Adipocyte (in vitro differentiated cells): ENCODE measurements at regions not wholly inside any gene's neighbourhood (a gene's known extent, or its start where the extent isn't known, plus 50 kb on each side); places are given as distances from the start of the nearest gene placed in this dataset.

Experiments used
- DNase-seq: peaks from one replicate; pipeline ENCODE4 v3.0.0-alpha.2; 2015; ENCODE audit warnings: low read depth
- H3K27me3 ChIP-seq: replicated peaks from 2 replicates; pipeline ENCODE4 v1.7.0; 2013; ENCODE audit warnings: mild to moderate bottlenecking, low read length, moderate library complexity; ENCODE audit not compliant: control insufficient read depth, insufficient read depth
- H3K36me3 ChIP-seq: 2 replicates; pipeline ENCODE4 v1.7.0; 2013; ENCODE audit warnings: low read length, mild to moderate bottlenecking, moderate library complexity; ENCODE audit not compliant: control insufficient read depth, insufficient read depth, severe bottlenecking
- H3K4me1 ChIP-seq: 2 replicates; pipeline ENCODE4 v1.7.0; 2013; ENCODE audit warnings: mild to moderate bottlenecking, low read length, moderate library complexity; ENCODE audit not compliant: control insufficient read depth, insufficient read depth
- H3K4me3 ChIP-seq: 2 replicates; pipeline ENCODE4 v1.7.0; 2013; ENCODE audit warnings: mild to moderate bottlenecking, low read length, moderate library complexity
- H3K9ac ChIP-seq: 2 replicates; pipeline ENCODE4 v1.7.0; 2013; ENCODE audit warnings: mild to moderate bottlenecking, low read length, moderate library complexity
- H3K9me3 ChIP-seq: 2 replicates; pipeline ENCODE4 v1.7.0; 2013; ENCODE audit warnings: mild to moderate bottlenecking, low read length, moderate library complexity; ENCODE audit not compliant: control insufficient read depth

DNA sequence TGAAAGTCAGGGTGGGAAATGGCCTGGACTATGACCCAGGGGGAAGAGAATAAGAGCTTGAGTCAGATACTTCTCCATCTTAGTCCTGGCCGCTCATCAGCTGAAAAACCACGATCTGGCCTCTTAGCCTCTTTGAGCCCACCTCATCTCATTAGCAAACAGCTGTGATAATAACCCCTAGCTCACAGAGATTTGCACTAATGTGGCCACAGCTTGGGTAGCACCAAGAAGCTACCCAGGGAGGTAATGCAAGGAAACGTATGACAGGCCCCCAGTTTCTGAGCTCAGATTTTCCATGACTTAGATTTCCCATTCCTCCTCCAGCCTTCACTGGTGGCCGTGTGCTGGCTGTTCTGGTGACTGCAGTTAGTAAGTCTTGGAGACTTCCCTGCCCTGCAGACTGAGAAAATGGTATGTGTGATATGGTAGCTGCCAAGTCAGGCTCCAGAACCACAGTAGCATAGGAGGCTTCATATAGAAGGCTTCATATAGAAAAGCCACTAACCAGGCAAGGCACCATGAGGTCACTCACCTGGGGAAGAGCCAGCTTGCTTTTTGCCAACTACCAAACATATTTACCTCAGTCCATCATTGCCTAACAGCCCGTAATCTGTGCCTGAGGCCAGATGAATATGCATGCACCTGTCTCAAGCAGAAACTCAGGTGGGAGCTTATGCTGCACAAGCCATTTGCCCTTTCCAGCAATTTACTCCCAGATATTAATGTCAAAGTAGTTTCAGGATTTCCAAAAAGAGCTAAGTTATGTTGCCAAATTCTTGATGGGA, 51.4 kb upstream of the GABRE start:
- Histone ChIP-seq H3K36me3 (no peaks in the 10 kb centered on the region), H3K4me1 (no peaks in the 10 kb centered on the region), H3K4me3 (no peak overlapping the region), H3K9ac (no peak overlapping the region), H3K27me3 (no peaks in the 10 kb centered on the region), H3K9me3 (peaks cover 8% of the 10 kb centered on the region)
- no peak for DNase-seq

DNA sequence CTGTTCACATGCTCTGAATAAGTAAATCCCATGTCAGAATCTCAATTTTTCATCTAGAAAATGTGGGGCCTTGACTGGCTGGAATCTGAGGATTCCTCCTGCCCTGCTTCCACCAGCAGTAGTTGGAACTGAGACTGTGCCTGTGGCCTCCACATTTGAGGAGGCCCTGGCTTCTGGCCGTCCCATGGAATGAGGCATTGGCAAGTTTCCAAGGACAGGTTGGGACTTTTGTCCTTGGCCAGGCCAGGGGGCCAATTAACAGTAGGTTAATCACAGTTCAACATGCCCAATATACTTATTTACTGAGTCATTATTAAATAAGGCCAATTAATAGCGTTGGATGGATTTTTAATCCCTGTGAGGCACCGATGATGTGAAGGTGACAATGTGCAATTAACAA, 50.2 kb upstream of the GABRE start:
- no peaks in the 10 kb centered on the region for H3K4me1 ChIP-seq
- no peak overlapping the region for H3K4me3 ChIP-seq
- no peaks in the 10 kb centered on the region for H3K27me3 ChIP-seq
- DNase-seq, result no peak
- H3K9me3 ChIP-seq, result peaks cover 10% of the 10 kb centered on the region
- H3K9ac ChIP-seq, result no peak overlapping the region
- no peaks in the 10 kb centered on the region for H3K36me3 ChIP-seq
